ENCODE measurements at regions not wholly inside any gene's neighbourhood (a gene's known extent, or its start where the extent isn't known, plus 50 kb on each side); places are given as distances from the start of the nearest gene placed in this dataset.

GRCh38 chr1:232557502-232558191 lies 72.3 kb downstream of the SIPA1L2 start:
- no peak for DNase-seq
- Histone ChIP-seq H3K36me3 (no peaks in the 10 kb centered on the region), H3K4me3 (ENCODE audit: low read depth, low read length) (no peak overlapping the region), H3K9me3 (no peaks in the 10 kb centered on the region), H3K4me1 (peaks cover 40% of the 10 kb centered on the region), H3K27me3 (no peaks in the 10 kb centered on the region)
- TF ChIP-seq CTCF (IDR thresholded peaks at IDR 0.05; ENCODE audit: low read depth, low read length): no peak

- Histone ChIP-seq H3K4me3 (ENCODE audit: low read depth, low read length) (no peak overlapping the region), H3K4me1 (peaks cover 37% of the 10 kb centered on the region), H3K36me3 (no peaks in the 10 kb centered on the region), H3K27me3 (no peaks in the 10 kb centered on the region), H3K9me3 (no peaks in the 10 kb centered on the region)
- no peak for TF ChIP-seq CTCF (IDR thresholded peaks at IDR 0.05; ENCODE audit: low read depth, low read length)
- no peak for DNase-seq
Observed at GRCh38 chr1:232557096-232557495, 72.8 kb downstream of the SIPA1L2 start.

- H3K4me1 ChIP-seq: peaks cover 34% of the 10 kb centered on the region
- H3K9me3 ChIP-seq: no peaks in the 10 kb centered on the region
- H3K27me3 ChIP-seq: no peaks in the 10 kb centered on the region
- TF ChIP-seq CTCF (IDR thresholded peaks at IDR 0.05; ENCODE audit: low read depth, low read length): no peak
- DNase-seq: no peak
- no peaks in the 10 kb centered on the region for H3K36me3 ChIP-seq
- peak overlapping the region; percentile 9; the same call in 1 of the 2 replicates for H3K4me3 ChIP-seq (ENCODE audit: low read depth, low read length)
Observed at GRCh38 chr1:232556351-232556750, 73.6 kb downstream of the SIPA1L2 start.

GRCh38 chr1:232555494-232556210 lies 74.3 kb downstream of the SIPA1L2 start:
- no peaks in the 10 kb centered on the region for H3K36me3 ChIP-seq
- no peak for DNase-seq
- H3K9me3 ChIP-seq: no peaks in the 10 kb centered on the region
- no peaks in the 10 kb centered on the region for H3K27me3 ChIP-seq
- TF ChIP-seq CTCF (IDR thresholded peaks at IDR 0.05; ENCODE audit: low read depth, low read length): no peak
- H3K4me3 ChIP-seq (ENCODE audit: low read depth, low read length): no peak overlapping the region
- peaks cover 34% of the 10 kb centered on the region for H3K4me1 ChIP-seq

DNA sequence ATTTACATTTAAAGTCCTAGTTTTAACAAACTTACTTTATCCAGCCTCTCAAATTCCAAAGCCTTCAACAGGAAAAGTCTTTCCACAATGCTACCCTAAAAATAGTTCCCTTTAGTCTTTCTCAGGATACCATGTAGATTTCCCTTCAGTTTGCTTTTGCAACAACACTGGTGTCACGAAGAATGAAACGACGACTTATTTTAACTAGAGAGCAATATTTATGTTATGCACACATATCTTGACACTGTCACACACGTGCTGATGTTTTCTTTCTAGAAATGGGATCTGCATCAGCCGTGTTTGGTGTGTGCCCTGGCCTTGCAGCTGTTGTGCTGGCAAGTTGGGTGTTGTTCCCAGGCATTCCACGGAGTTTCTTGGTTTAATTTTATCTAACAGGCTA lies 75.5 kb downstream of the SIPA1L2 start:
- no peak for TF ChIP-seq CTCF (IDR thresholded peaks at IDR 0.05; ENCODE audit: low read depth, low read length)
- H3K4me3 ChIP-seq (ENCODE audit: low read depth, low read length): no peak overlapping the region
- no peak for DNase-seq
- no peaks in the 10 kb centered on the region for H3K36me3 ChIP-seq
- peaks cover 34% of the 10 kb centered on the region for H3K4me1 ChIP-seq
- H3K27me3 ChIP-seq: no peaks in the 10 kb centered on the region
- no peaks in the 10 kb centered on the region for H3K9me3 ChIP-seq

- peaks cover 34% of the 10 kb centered on the region for H3K4me1 ChIP-seq
- TF ChIP-seq CTCF (IDR thresholded peaks at IDR 0.05; ENCODE audit: low read depth, low read length): no peak
- DNase-seq: no peak
Observed at GRCh38 chr1:232553809-232554208, 76.1 kb downstream of the SIPA1L2 start.

More at GRCh38 chr1:232553809-232554208, 76.1 kb downstream of the SIPA1L2 start:
- H3K27me3 ChIP-seq: no peaks in the 10 kb centered on the region
- H3K9me3 ChIP-seq: no peaks in the 10 kb centered on the region
- no peaks in the 10 kb centered on the region for H3K36me3 ChIP-seq
- no peak overlapping the region; the same call in 1 of the 2 replicates for H3K4me3 ChIP-seq (ENCODE audit: low read depth, low read length)
